GM23248 (cell line): ENCODE measurements at regions not wholly inside any gene's neighbourhood (a gene's known extent, or its start where the extent isn't known, plus 50 kb on each side); places are given as distances from the start of the nearest gene placed in this dataset.

Source experiments
- DNase-seq: peaks from one replicate; pipeline ENCODE4 v3.0.0-alpha.2; 2015
- H2AFZ ChIP-seq: fragments of 200-600 bp; sonication (generic); 2 replicates; pipeline ENCODE4 v1.6.1; 2016; ENCODE audit warnings: antibody characterized with exemption
- H3F3A ChIP-seq: fragments of 200-600 bp; sonication (generic); 2 replicates; pipeline ENCODE4 v1.6.1; 2016; ENCODE audit warnings: mild to moderate bottlenecking, antibody characterized with exemption, mixed run types; ENCODE audit not compliant: insufficient read depth
- H3K27ac ChIP-seq: fragments of 200-600 bp; sonication (generic); 2 replicates; pipeline ENCODE4 v1.5.1; 2016; ENCODE audit warnings: mild to moderate bottlenecking
- H3K27me3 ChIP-seq: fragments of 200-600 bp; sonication (generic); replicated peaks from 2 replicates; pipeline ENCODE4 v1.6.1; 2016; ENCODE audit warnings: mild to moderate bottlenecking; ENCODE audit not compliant: insufficient read depth
- H3K36me3 ChIP-seq: fragments of 200-600 bp; sonication (generic); 2 replicates; pipeline ENCODE4 v1.6.1; 2016; ENCODE audit warnings: low read depth, mild to moderate bottlenecking
- H3K4me1 ChIP-seq: fragments of 200-600 bp; sonication (generic); 2 replicates; pipeline ENCODE4 v1.6.1; 2016; ENCODE audit warnings: mild to moderate bottlenecking; ENCODE audit not compliant: insufficient read depth
- H3K4me2 ChIP-seq: fragments of 200-600 bp; sonication (generic); one replicate; pipeline ENCODE4 v1.6.1; 2016; ENCODE audit warnings: mild to moderate bottlenecking; ENCODE audit not compliant: unreplicated experiment
- H3K4me3 ChIP-seq: fragments of 200-600 bp; sonication (generic); 2 replicates; pipeline ENCODE4 v1.5.1; 2016; ENCODE audit warnings: mild to moderate bottlenecking
- H3K79me2 ChIP-seq: fragments of 200-600 bp; sonication (generic); 2 replicates; pipeline ENCODE4 v1.6.1; 2016; ENCODE audit warnings: mild to moderate bottlenecking; ENCODE audit not compliant: insufficient read depth
- H3K9ac ChIP-seq: fragments of 200-600 bp; sonication (generic); 2 replicates; pipeline ENCODE4 v1.6.1; 2016; ENCODE audit warnings: mild to moderate bottlenecking
- H3K9me2 ChIP-seq: fragments of 200-600 bp; sonication (generic); 2 replicates; pipeline ENCODE4 v1.6.1; 2016; ENCODE audit warnings: mixed run types, mild to moderate bottlenecking, moderate library complexity; ENCODE audit not compliant: insufficient read depth
- H3K9me3 ChIP-seq: fragments of 200-600 bp; sonication (generic); one replicate; pipeline ENCODE4 v1.6.1; 2017; ENCODE audit warnings: low read depth
- H4K20me1 ChIP-seq: fragments of 200-600 bp; sonication (generic); 2 replicates; pipeline ENCODE4 v1.6.0; 2016; ENCODE audit not compliant: insufficient read depth
- EZH2 ChIP-seq: fragments of 200-600 bp; sonication (generic); IDR thresholded peaks from 2 replicates; pipeline ENCODE4 v1.6.1; 2018; ENCODE audit warnings: antibody characterized with exemption, mild to moderate bottlenecking; ENCODE audit not compliant: insufficient read depth, poor library complexity, severe bottlenecking
- EZH2phosphoT487 ChIP-seq: fragments of 200-600 bp; sonication (generic); IDR thresholded peaks from 2 replicates; pipeline ENCODE4 v1.6.1; 2018; ENCODE audit warnings: antibody characterized with exemption, moderate library complexity, mild to moderate bottlenecking, low read depth; ENCODE audit not compliant: insufficient read depth
- WGBS, 2 experiments: methylation state at CpG; one replicate each; pipeline ENCODE4 v1.1.6; 2015 to 2017; ENCODE audit warnings: low lambda C conversion rate in 2 of 2, low coverage in 1 of 2; ENCODE audit errors: missing lambda C conversion rate in 2 of 2; 5-methylcytosine and 5-hydroxymethylcytosine counted together
- in situ Hi-C: fragments of 300-500 bp; cut with MboI; formaldehyde crosslinking; loops from 2 replicates; pipeline ENCODE4 v1.15.0; 2020

GRCh38 chr22:27378995-27379394 is 422.6 kb downstream of the MN1 start:
- Histone ChIP-seq H3K36me3 (no peaks in the 10 kb centered on the region), H3K9ac (no peak overlapping the region), H3K9me3 (no peaks in the 10 kb centered on the region), H3K9me2 (no peaks in the 10 kb centered on the region), H3F3A (no peaks in the 10 kb centered on the region), H2AFZ (no peak overlapping the region), H4K20me1 (no peaks in the 10 kb centered on the region), H3K27ac (no peak overlapping the region), H3K4me2 (no peak overlapping the region), H3K27me3 (peaks cover 10% of the 10 kb centered on the region; the same call in 1 of the 2 replicates), H3K4me1 (no peaks in the 10 kb centered on the region), H3K4me3 (no peak overlapping the region), H3K79me2 (no peaks in the 10 kb centered on the region)
- no peak for DNase-seq
- in situ Hi-C loops: no loop called here
- 64 to 65% methylated on average over 4 of the region's 4 CpGs for WGBS, 2 experiments
- TF ChIP-seq EZH2phosphoT487 (no peak), EZH2 (no peak)

GRCh38 chr22:27380855-27381254 is 420.7 kb downstream of the MN1 start:
- 38 to 40% methylated on average over 16 of the region's 16 CpGs for WGBS, 2 experiments
- no peak for DNase-seq
- in situ Hi-C loops: no loop called here

GRCh38 chr22:27381552-27381951 is 420.0 kb downstream of the MN1 start:
- no peaks in the 10 kb centered on the region for H3K9me2 ChIP-seq
- no peak overlapping the region for H3K4me2 ChIP-seq
- peaks cover 14% of the 10 kb centered on the region for H3K27me3 ChIP-seq
- 49 to 53% methylated on average over 4 of the region's 4 CpGs for WGBS, 2 experiments
- H3K4me1 ChIP-seq: no peaks in the 10 kb centered on the region
- no peaks in the 10 kb centered on the region for H3F3A ChIP-seq
- no peaks in the 10 kb centered on the region for H3K36me3 ChIP-seq
- H3K79me2 ChIP-seq: no peaks in the 10 kb centered on the region
- no peak overlapping the region for H3K9ac ChIP-seq
- in situ Hi-C loops: no loop called here
- no peaks in the 10 kb centered on the region for H3K9me3 ChIP-seq
- H3K27ac ChIP-seq: no peak overlapping the region
- H2AFZ ChIP-seq: no peak overlapping the region
- TF ChIP-seq EZH2 (no peak), EZH2phosphoT487 (no peak)
- H3K4me3 ChIP-seq: no peak overlapping the region
- DNase-seq: no peak
- H4K20me1 ChIP-seq: no peaks in the 10 kb centered on the region

More at GRCh38 chr22:27380855-27381254, 420.7 kb downstream of the MN1 start:
- H3K9me3 ChIP-seq: no peaks in the 10 kb centered on the region
- peaks cover 10% of the 10 kb centered on the region; the same call in 1 of the 2 replicates for H3K27me3 ChIP-seq
- TF ChIP-seq EZH2phosphoT487: no peak
- no peak for TF ChIP-seq EZH2
- no peaks in the 10 kb centered on the region for H4K20me1 ChIP-seq
- H2AFZ ChIP-seq: no peak overlapping the region
- H3K9ac ChIP-seq: no peak overlapping the region
- H3K4me3 ChIP-seq: no peak overlapping the region
- no peaks in the 10 kb centered on the region for H3K4me1 ChIP-seq
- no peak overlapping the region for H3K4me2 ChIP-seq
- H3K27ac ChIP-seq: no peak overlapping the region
- no peaks in the 10 kb centered on the region for H3K79me2 ChIP-seq
- no peaks in the 10 kb centered on the region for H3K36me3 ChIP-seq
- H3K9me2 ChIP-seq: no peaks in the 10 kb centered on the region
- no peaks in the 10 kb centered on the region for H3F3A ChIP-seq

- WGBS, 2 experiments: 75 to 90% methylated on average over 5 to 6 of the region's 6 CpGs
- Histone ChIP-seq H3K9ac (no peak overlapping the region), H3K4me2 (no peak overlapping the region), H3K9me3 (no peaks in the 10 kb centered on the region), H3K79me2 (no peaks in the 10 kb centered on the region), H3K4me3 (no peak overlapping the region), H4K20me1 (no peaks in the 10 kb centered on the region), H3K4me1 (no peaks in the 10 kb centered on the region), H3K36me3 (no peaks in the 10 kb centered on the region), H2AFZ (no peak overlapping the region), H3F3A (no peaks in the 10 kb centered on the region), H3K9me2 (no peaks in the 10 kb centered on the region), H3K27ac (no peak overlapping the region), H3K27me3 (peaks cover 16% of the 10 kb centered on the region)
- TF ChIP-seq EZH2 (no peak), EZH2phosphoT487 (no peak)
- DNase-seq: no peak
- in situ Hi-C loops: no loop called here
These were observed 419.4 kb downstream of the MN1 start for GRCh38 chr22:27381960-27382742.
